Colonic mucosa (tissue), 4 donors: ENCODE measurements at regions not wholly inside any gene's neighbourhood (a gene's known extent, or its start where the extent isn't known, plus 50 kb on each side); places are given as distances from the start of the nearest gene placed in this dataset.

Source experiments
- DNase-seq: peaks from one replicate; pipeline ENCODE4 v3.0.0-alpha.2; 2020
- H3K27ac ChIP-seq: fragments of 200-600 bp; one replicate; pipeline ENCODE4 v1.8.0; 2021
- H3K27me3 ChIP-seq: fragments of 200-600 bp; one replicate; pipeline ENCODE4 v1.8.0; 2021
- H3K36me3 ChIP-seq: fragments of 200-600 bp; one replicate; pipeline ENCODE4 v1.8.0; 2021
- H3K4me1 ChIP-seq: fragments of 200-600 bp; one replicate; pipeline ENCODE4 v1.8.0; 2021; ENCODE audit warnings: mild to moderate bottlenecking
- H3K4me3 ChIP-seq: fragments of 200-600 bp; one replicate; pipeline ENCODE4 v1.8.0; 2021
- H3K9ac ChIP-seq, 2 donors: one replicate each; pipeline ENCODE4 v1.7.0; 2013; ENCODE audit warnings: control low read depth in 2 of 2, low read depth in 2 of 2, low read length in 2 of 2
- H3K9me3 ChIP-seq: fragments of 200-600 bp; one replicate; pipeline ENCODE4 v1.8.0; 2021
- intact Hi-C: fragments of 100-400 bp; cut with DNase I; formaldehyde crosslinking; loops from one replicate; pipeline ENCODE4 v1.14.1; 2022
- TF ChIP-seq, protein P1 (sequence below): fragments of 200-600 bp; IDR thresholded peaks from one replicate; pipeline ENCODE4 v1.8.0; 2022; ENCODE audit warnings: antibody characterized with exemption, mild to moderate bottlenecking
- donor health status: healthy.
- donor health status: DM: no; HTN: no; CAD: no.
- donor health status: DM: no; HTN: no; CAD: no.

DNA sequence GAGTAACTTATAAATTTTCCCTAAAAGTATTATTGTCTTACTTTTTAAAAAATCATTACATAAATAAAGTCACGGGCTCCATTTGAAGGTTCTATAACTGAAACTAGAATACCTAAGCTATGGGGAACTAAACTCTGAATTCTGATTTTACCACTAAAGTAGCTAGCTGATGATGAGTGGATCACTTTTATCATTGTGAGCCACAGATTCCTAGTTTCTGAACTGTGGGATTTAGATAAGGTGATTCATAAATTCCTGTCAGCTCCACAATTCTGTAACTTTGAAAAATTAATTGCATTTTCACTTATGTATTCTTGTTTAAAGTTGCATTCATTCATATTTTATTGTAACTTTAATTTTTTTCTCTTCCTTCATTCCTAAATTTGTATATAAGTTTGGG, 540.9 kb downstream of the GBA3 start:
- H3K4me3 ChIP-seq = no peak overlapping the region
- no peaks in the 10 kb centered on the region for H3K36me3 ChIP-seq
- H3K4me1 ChIP-seq = no peaks in the 10 kb centered on the region
- no peak for DNase-seq
- intact Hi-C loops = no loop called here
- H3K27me3 ChIP-seq = no peaks in the 10 kb centered on the region
- H3K9ac ChIP-seq = no peak overlapping the region
- H3K9me3 ChIP-seq = no peaks in the 10 kb centered on the region
- TF ChIP-seq, protein P1, sequence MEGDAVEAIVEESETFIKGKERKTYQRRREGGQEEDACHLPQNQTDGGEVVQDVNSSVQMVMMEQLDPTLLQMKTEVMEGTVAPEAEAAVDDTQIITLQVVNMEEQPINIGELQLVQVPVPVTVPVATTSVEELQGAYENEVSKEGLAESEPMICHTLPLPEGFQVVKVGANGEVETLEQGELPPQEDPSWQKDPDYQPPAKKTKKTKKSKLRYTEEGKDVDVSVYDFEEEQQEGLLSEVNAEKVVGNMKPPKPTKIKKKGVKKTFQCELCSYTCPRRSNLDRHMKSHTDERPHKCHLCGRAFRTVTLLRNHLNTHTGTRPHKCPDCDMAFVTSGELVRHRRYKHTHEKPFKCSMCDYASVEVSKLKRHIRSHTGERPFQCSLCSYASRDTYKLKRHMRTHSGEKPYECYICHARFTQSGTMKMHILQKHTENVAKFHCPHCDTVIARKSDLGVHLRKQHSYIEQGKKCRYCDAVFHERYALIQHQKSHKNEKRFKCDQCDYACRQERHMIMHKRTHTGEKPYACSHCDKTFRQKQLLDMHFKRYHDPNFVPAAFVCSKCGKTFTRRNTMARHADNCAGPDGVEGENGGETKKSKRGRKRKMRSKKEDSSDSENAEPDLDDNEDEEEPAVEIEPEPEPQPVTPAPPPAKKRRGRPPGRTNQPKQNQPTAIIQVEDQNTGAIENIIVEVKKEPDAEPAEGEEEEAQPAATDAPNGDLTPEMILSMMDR = no peak
- no peak overlapping the region for H3K27ac ChIP-seq

DNA sequence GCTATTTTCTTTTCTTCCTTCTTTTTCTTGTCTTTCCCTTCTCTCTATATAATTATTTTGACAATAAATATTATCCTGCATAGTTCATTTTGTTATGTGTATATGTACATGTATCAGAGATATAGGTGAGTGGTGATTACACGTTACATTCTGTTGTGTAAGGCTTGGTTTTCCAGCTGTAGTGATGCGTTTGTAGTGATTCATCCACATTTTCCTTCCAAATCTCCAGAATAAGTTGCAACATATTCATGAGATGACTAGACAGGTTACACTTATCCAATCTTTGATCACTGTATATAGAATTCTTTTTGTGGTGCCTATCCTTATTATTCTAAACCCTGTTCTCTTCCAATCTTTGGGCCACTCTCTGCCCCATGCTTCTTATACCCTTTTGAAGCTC, 540.2 kb downstream of the GBA3 start:
- intact Hi-C loops = no loop called here
- H3K9me3 ChIP-seq = no peaks in the 10 kb centered on the region
- no peaks in the 10 kb centered on the region for H3K4me1 ChIP-seq
- TF ChIP-seq, protein P1 = no peak
- no peak overlapping the region for H3K27ac ChIP-seq
- H3K4me3 ChIP-seq = no peak overlapping the region
- H3K27me3 ChIP-seq = no peaks in the 10 kb centered on the region
- H3K9ac ChIP-seq = no peak overlapping the region
- DNase-seq = no peak
- no peaks in the 10 kb centered on the region for H3K36me3 ChIP-seq

DNA sequence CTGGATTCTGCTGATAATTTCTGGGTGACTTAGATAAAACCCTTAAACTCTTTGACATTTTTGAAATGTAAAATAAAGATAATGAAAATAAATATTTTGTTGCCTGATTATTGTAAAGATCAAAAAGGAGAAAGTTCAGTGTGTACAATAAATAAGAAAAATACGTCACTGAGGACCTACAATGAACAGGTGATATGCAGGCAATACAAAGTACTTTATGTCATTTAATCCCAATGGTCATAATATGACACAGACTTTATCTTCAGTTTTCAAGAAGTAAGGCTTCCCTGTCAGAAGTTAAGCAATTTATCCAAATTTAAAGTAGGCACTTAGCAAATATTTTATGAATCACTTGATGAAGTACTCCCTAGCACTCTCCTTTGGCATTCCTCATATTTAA, 532.8 kb downstream of the GBA3 start:
- intact Hi-C loops = no loop called here
- TF ChIP-seq, protein P1 = no peak
- no peak overlapping the region for H3K4me3 ChIP-seq
- no peaks in the 10 kb centered on the region for H3K27me3 ChIP-seq
- H3K9ac ChIP-seq = no peak overlapping the region
- H3K9me3 ChIP-seq = no peaks in the 10 kb centered on the region
- H3K36me3 ChIP-seq = no peaks in the 10 kb centered on the region
- no peaks in the 10 kb centered on the region for H3K4me1 ChIP-seq
- no peak for DNase-seq
- H3K27ac ChIP-seq = no peak overlapping the region

DNA sequence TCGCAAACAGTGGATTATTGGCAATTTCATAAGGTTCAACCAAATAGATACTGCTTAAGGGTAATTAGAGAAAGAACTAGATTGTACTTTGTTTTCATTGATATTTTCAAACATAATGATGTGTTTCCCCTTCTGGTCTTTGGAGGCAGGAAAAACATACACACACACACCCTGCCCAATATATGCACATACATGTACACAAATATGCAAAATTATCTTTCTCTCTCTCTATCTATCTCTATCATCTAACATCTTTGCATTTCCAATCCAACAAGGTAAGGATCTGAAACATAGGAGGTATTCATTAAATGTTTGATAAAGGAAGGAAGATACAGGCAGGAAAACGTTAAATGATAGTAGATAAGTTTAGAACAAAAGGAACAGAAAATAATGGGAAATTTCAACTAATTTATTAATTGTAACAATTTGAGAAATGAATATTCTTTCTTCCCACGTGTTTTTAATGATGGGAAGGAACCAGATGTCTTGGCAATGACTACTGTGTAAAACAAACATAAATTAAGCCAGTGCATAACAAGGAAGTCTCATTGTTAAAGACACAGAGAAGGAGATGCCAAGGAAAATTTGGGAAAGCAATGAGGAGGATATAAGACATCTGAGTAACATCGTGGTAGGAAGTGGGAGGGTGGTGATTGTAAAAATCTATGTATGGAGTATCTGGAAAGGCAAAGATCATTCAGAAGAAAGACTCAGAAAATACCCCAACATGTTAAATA, 532.1 kb downstream of the GBA3 start:
- no peaks in the 10 kb centered on the region for H3K4me1 ChIP-seq
- intact Hi-C loops = no loop called here
- no peak overlapping the region for H3K27ac ChIP-seq
- no peak for DNase-seq
- no peak overlapping the region for H3K4me3 ChIP-seq
- H3K27me3 ChIP-seq = no peaks in the 10 kb centered on the region
- no peak overlapping the region for H3K9ac ChIP-seq
- H3K9me3 ChIP-seq = no peaks in the 10 kb centered on the region
- TF ChIP-seq, protein P1 = no peak
- no peaks in the 10 kb centered on the region for H3K36me3 ChIP-seq

DNA sequence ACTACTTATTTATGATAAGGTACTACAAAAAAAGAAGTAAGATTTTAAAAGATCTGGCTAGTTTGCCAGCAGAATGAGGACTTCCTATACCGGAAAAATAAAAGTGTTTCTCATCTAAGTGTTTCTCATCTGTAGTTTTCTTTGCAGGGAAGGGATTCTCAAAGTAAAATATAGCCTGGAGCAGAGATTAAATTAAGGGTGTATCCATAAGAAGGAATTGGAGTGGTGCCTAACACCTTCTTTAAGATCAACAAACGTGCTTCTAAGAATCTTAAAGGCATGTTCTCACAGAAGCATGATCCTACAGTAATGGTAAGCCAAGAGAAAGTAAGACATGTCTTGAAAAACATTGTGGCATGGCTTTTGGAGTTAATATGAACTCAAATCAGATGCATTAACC, 528.2 kb downstream of the GBA3 start:
- Histone ChIP-seq H3K36me3 (no peaks in the 10 kb centered on the region), H3K27me3 (no peaks in the 10 kb centered on the region), H3K9me3 (no peaks in the 10 kb centered on the region), H3K4me1 (no peaks in the 10 kb centered on the region), H3K9ac (no peak overlapping the region), H3K27ac (no peak overlapping the region), H3K4me3 (no peak overlapping the region)
- intact Hi-C loops = no loop called here
- DNase-seq = no peak
- TF ChIP-seq, protein P1 = no peak
